Stomach (tissue), 8 donors: ENCODE measurements at regions not wholly inside any gene's neighbourhood (a gene's known extent, or its start where the extent isn't known, plus 50 kb on each side); places are given as distances from the start of the nearest gene placed in this dataset.

Experiments used
- DNase-seq, 2 donors: peaks; one replicate each; pipeline versions ENCODE4 v3.0.0 to v3.0.0-alpha.2; 2013 to 2019
- H3K27ac ChIP-seq, 5 donors: fragments of 200-600 bp in 4 of 5; sonication (generic) in 4 of 5; one replicate each; pipeline ENCODE4 v1.5.1; 2013 to 2019; ENCODE audit warnings: mild to moderate bottlenecking in 1 of 5, moderate library complexity in 1 of 5
- H3K27me3 ChIP-seq, 3 donors: fragments of 200-600 bp; sonication (generic); one replicate each; pipeline ENCODE4 v1.5.1; 2017 to 2019; ENCODE audit warnings: mixed run types in 1 of 3
- H3K36me3 ChIP-seq, 4 donors: fragments of 200-600 bp; sonication (generic); 1 replicate in 3 of 4; 2 replicates in 1 of 4; pipeline ENCODE4 v1.5.1; 2016 to 2019
- H3K4me1 ChIP-seq, 4 donors: fragments of 200-600 bp; sonication (generic); one replicate each; pipeline ENCODE4 v1.5.1; 2016 to 2019
- H3K4me3 ChIP-seq, 4 donors: fragments of 200-600 bp; sonication (generic) in 3 of 4; one replicate each; pipeline ENCODE4 v1.5.1; 2016 to 2019; ENCODE audit warnings: mild to moderate bottlenecking in 1 of 4
- H3K9me3 ChIP-seq, 4 donors: fragments of 200-600 bp; sonication (generic); one replicate each; pipeline ENCODE4 v1.5.1; 2016 to 2019
- EP300 ChIP-seq: sonication (generic); formaldehyde crosslinking; IDR thresholded peaks from one replicate; pipeline ENCODE4 v1.6.1; 2017; ENCODE audit warnings: antibody characterized with exemption
- POLR2A ChIP-seq, 4 donors: fragments of 450-650 bp; IDR thresholded peaks; one replicate each; pipeline ENCODE4 v1.6.1; 2016; ENCODE audit warnings: antibody characterized with exemption in 4 of 4, control low read depth in 2 of 4, mild to moderate bottlenecking in 1 of 4, moderate library complexity in 1 of 4
- POLR2AphosphoS5 ChIP-seq, 3 donors: sonication (generic); formaldehyde crosslinking; IDR thresholded peaks; one replicate each; pipeline ENCODE4 v1.6.1; 2016; ENCODE audit warnings: antibody characterized with exemption in 3 of 3
- WGBS, 5 donors: extraction: QIAGEN DNeasy Blood & Tissue Kit in 3 of 5; methylation state at CpG; one replicate each; pipeline versions ENCODE4 v1.1.5 to v1.1.7; 2013 to 2018; 5-methylcytosine and 5-hydroxymethylcytosine counted together
- intact Hi-C: fragments of 100-400 bp; cut with DNase I; formaldehyde crosslinking; loops from one replicate; pipeline ENCODE4 v1.15.1; 2023; ENCODE audit warnings: low total_unique reads
- TF ChIP-seq, protein P1 (sequence below), 7 experiments: fragments of 450-650 bp in 4 of 7; fragments of 200-600 bp in 3 of 7; sonication (generic) in 3 of 7; IDR thresholded peaks; one replicate each; pipeline ENCODE4 v1.5.1; 2016 to 2019; ENCODE audit warnings: antibody characterized with exemption in 7 of 7, control low read depth in 2 of 7, mild to moderate bottlenecking in 1 of 7
- donor health status: healthy with polysubstance abuse.
- donor health status: Bipolar disorder and iron deficiency.
- donor health status: healthy.

- H3K9me3 ChIP-seq = no peaks in the 10 kb centered on the region
- no peak overlapping the region for H3K27ac ChIP-seq
- H3K36me3 ChIP-seq = no peaks in the 10 kb centered on the region
- no peaks in the 10 kb centered on the region for H3K4me1 ChIP-seq
- H3K27me3 ChIP-seq = no peaks in the 10 kb centered on the region
- TF ChIP-seq, protein P1, sequence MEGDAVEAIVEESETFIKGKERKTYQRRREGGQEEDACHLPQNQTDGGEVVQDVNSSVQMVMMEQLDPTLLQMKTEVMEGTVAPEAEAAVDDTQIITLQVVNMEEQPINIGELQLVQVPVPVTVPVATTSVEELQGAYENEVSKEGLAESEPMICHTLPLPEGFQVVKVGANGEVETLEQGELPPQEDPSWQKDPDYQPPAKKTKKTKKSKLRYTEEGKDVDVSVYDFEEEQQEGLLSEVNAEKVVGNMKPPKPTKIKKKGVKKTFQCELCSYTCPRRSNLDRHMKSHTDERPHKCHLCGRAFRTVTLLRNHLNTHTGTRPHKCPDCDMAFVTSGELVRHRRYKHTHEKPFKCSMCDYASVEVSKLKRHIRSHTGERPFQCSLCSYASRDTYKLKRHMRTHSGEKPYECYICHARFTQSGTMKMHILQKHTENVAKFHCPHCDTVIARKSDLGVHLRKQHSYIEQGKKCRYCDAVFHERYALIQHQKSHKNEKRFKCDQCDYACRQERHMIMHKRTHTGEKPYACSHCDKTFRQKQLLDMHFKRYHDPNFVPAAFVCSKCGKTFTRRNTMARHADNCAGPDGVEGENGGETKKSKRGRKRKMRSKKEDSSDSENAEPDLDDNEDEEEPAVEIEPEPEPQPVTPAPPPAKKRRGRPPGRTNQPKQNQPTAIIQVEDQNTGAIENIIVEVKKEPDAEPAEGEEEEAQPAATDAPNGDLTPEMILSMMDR (IDR thresholded peaks at IDR 0.05) = no peak
- TF ChIP-seq POLR2AphosphoS5 (IDR thresholded peaks at IDR 0.05) (no peak), EP300 (no peak)
- 59 to 74% (median 69%) methylated on average over 8 of the region's 8 CpGs for WGBS, 5 donors
- peak in 1 of 2 donors; percentile 72 for DNase-seq
- intact Hi-C loops = no loop called here
- no peak overlapping the region for H3K4me3 ChIP-seq
Measured at GRCh38 chr10:11397980-11398580, 213.4 kb downstream of the USP6NL start.

- Histone ChIP-seq H3K27ac (no peak overlapping the region), H3K4me1 (no peaks in the 10 kb centered on the region)
- peak in 1 of 2 donors; percentile 44 for DNase-seq
Measured at GRCh38 chr10:11397077-11397965, 214.1 kb downstream of the USP6NL start.

DNA sequence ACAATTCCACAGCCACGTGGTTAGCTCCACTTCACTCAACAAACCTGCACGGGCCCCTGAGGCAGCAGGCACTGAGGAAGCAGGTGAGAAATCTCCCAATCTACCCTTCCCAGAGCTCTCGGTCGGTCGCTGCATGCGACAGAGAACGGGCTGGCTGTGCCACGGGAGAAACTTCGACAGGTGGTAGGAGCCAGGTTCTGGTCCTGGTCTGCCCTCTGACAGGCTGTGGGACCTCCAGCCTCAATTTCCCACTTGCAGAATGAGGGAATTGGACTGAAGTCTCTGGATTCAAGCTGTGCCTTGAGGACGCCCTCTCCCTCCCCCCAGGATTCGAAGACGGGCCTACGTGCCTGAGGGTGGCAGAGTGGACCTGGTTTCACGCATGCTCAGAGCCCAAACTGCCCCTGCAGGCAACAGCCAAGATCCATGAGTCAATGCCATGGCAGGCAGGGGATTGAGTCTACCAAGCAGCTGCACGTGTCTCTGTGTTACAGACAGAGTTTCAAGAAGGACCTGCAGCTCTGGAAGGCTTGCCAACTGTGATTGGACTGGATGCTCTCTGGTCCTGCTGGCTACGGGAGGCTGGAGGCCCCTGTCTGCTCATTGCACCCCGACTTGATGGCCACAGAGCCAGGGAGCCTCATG is 215.0 kb downstream of the USP6NL start:
- Histone ChIP-seq H3K27ac (no peak overlapping the region), H3K4me1 (no peaks in the 10 kb centered on the region), H3K9me3 (no peaks in the 10 kb centered on the region), H3K36me3 (no peaks in the 10 kb centered on the region), H3K27me3 (peaks cover 0 to 3% (median 0%) of the 10 kb centered on the region in 3 donors), H3K4me3 (no peak overlapping the region)
- intact Hi-C loops = no loop called here
- 81 to 88% (median 82%) methylated on average over 15 to 17 of the region's 17 CpGs for WGBS, 5 donors
- no peak for DNase-seq
- TF ChIP-seq EP300 (no peak), POLR2A (IDR thresholded peaks at IDR 0.05) (no peak), POLR2AphosphoS5 (IDR thresholded peaks at IDR 0.05) (no peak)
- TF ChIP-seq, protein P1 (IDR thresholded peaks at IDR 0.05) = no peak

More at GRCh38 chr10:11397077-11397965, 214.1 kb downstream of the USP6NL start:
- H3K27me3 ChIP-seq = peaks cover 0 to 3% (median 0%) of the 10 kb centered on the region in 3 donors
- intact Hi-C loops = no loop called here
- 79 to 86% (median 81%) methylated on average over 18 to 21 of the region's 21 CpGs for WGBS, 5 donors
- H3K36me3 ChIP-seq = no peaks in the 10 kb centered on the region
- no peak for TF ChIP-seq POLR2AphosphoS5 (IDR thresholded peaks at IDR 0.05)
- TF ChIP-seq EP300 = no peak
- TF ChIP-seq, protein P1 (IDR thresholded peaks at IDR 0.05) = no peak
- TF ChIP-seq POLR2A (IDR thresholded peaks at IDR 0.05) = no peak
- no peaks in the 10 kb centered on the region for H3K9me3 ChIP-seq
- H3K4me3 ChIP-seq = no peak overlapping the region

GRCh38 chr10:11395581-11396310 is 215.7 kb downstream of the USP6NL start:
- intact Hi-C loops = no loop called here
- H3K4me1 ChIP-seq = no peaks in the 10 kb centered on the region
- H3K9me3 ChIP-seq = no peaks in the 10 kb centered on the region
- WGBS, 5 donors = 75 to 85% (median 84%) methylated on average over 9 to 15 of the region's 15 CpGs
- H3K27ac ChIP-seq = no peak overlapping the region
- H3K27me3 ChIP-seq = peaks cover 0 to 3% (median 0%) of the 10 kb centered on the region in 3 donors
- no peaks in the 10 kb centered on the region for H3K36me3 ChIP-seq
- no peak overlapping the region for H3K4me3 ChIP-seq
- TF ChIP-seq POLR2AphosphoS5 (IDR thresholded peaks at IDR 0.05) (no peak), EP300 (no peak), POLR2A (IDR thresholded peaks at IDR 0.05) (no peak)
- TF ChIP-seq, protein P1 (IDR thresholded peaks at IDR 0.05) = no peak
- DNase-seq = no peak
